OCI-LY1 (cell line): ENCODE measurements at regions not wholly inside any gene's neighbourhood (a gene's known extent, or its start where the extent isn't known, plus 50 kb on each side); places are given as distances from the start of the nearest gene placed in this dataset.

Experiments
- CTCF ChIP-seq: fragments of 200-600 bp; sonication (generic), shearing (Covaris generic); IDR thresholded peaks from 2 replicates; pipeline ENCODE4 v1.5.1; 2017; ENCODE audit warnings: mild to moderate bottlenecking, antibody characterized with exemption, low read length, moderate library complexity, mixed read lengths
- EZH2 ChIP-seq: fragments of 200-600 bp; sonication (generic), shearing (Covaris generic); IDR thresholded peaks from 2 replicates; pipeline ENCODE4 v1.8.0; 2017; ENCODE audit warnings: borderline replicate concordance, mixed run types, mild to moderate bottlenecking, antibody characterized with exemption, low read length, moderate library complexity, mixed read lengths

GRCh38 chr7:41565655-41566054 is 137.2 kb downstream of the INHBA start:
- no peak for TF ChIP-seq CTCF
- TF ChIP-seq EZH2 = no peak
